Upper lobe of right lung (tissue), 1 donor: ENCODE measurements at regions not wholly inside any gene's neighbourhood (a gene's known extent, or its start where the extent isn't known, plus 50 kb on each side); places are given as distances from the start of the nearest gene placed in this dataset.

Source experiments
- ATAC-seq: fragments of 200-7000 bp; cut with Tn5 transposase; one replicate; pipeline ENCODE4 v1.9.1; 2020; ENCODE audit warnings: mild to moderate bottlenecking, moderate library complexity
- DNase-seq: peaks from one replicate; pipeline ENCODE4 v3.0.0-alpha.2; 2020
- H3K27ac ChIP-seq: fragments of 200-600 bp; one replicate; pipeline ENCODE4 v1.8.0; 2022
- H3K27me3 ChIP-seq: fragments of 200-600 bp; one replicate; pipeline ENCODE4 v1.8.0; 2022; ENCODE audit warnings: mild to moderate bottlenecking
- H3K36me3 ChIP-seq: fragments of 200-600 bp; one replicate; pipeline ENCODE4 v1.8.0; 2022
- H3K4me1 ChIP-seq: fragments of 200-600 bp; one replicate; pipeline ENCODE4 v1.8.0; 2022
- H3K4me3 ChIP-seq: fragments of 200-600 bp; one replicate; pipeline ENCODE4 v1.8.0; 2022; ENCODE audit warnings: mild to moderate bottlenecking
- H3K9me3 ChIP-seq: fragments of 200-600 bp; one replicate; pipeline ENCODE4 v1.8.0; 2022
- CTCF ChIP-seq: fragments of 200-600 bp; IDR thresholded peaks from one replicate; pipeline ENCODE4 v1.8.0; 2022; ENCODE audit warnings: antibody characterized with exemption
- intact Hi-C: fragments of 100-400 bp; cut with DNase I; formaldehyde crosslinking; loops from one replicate; pipeline ENCODE4 v1.11.0; 2022
- donor health status: DM: no; HTN: yes; CAD: no; lungs with severe emphysema.

GRCh38 chr15:81851757-81852156 is 194.1 kb downstream of the MEX3B start:
- intact Hi-C loops = no loop called here
- Histone ChIP-seq H3K27ac (no peak overlapping the region), H3K27me3 (no peaks in the 10 kb centered on the region), H3K36me3 (no peaks in the 10 kb centered on the region), H3K4me1 (no peaks in the 10 kb centered on the region), H3K9me3 (no peaks in the 10 kb centered on the region), H3K4me3 (no peak overlapping the region)
- no peak for DNase-seq
- TF ChIP-seq CTCF = no peak
- no peak for ATAC-seq

- no peaks in the 10 kb centered on the region for H3K4me1 ChIP-seq
- intact Hi-C loops = no loop called here
- TF ChIP-seq CTCF = no peak
- no peaks in the 10 kb centered on the region for H3K36me3 ChIP-seq
- H3K27ac ChIP-seq = no peak overlapping the region
- no peak overlapping the region for H3K4me3 ChIP-seq
- H3K9me3 ChIP-seq = no peaks in the 10 kb centered on the region
- DNase-seq (no peak), ATAC-seq (no peak)
- H3K27me3 ChIP-seq = no peaks in the 10 kb centered on the region
Measured at GRCh38 chr15:81851325-81851724, 194.5 kb downstream of the MEX3B start.

- DNase-seq = no peak
- intact Hi-C loops = no loop called here
Measured at GRCh38 chr15:81849289-81849688, 196.5 kb downstream of the MEX3B start.

GRCh38 chr15:81848701-81849100 is 197.1 kb downstream of the MEX3B start:
- no peak overlapping the region for H3K27ac ChIP-seq
- intact Hi-C loops = no loop called here
- no peak overlapping the region for H3K4me3 ChIP-seq
- no peaks in the 10 kb centered on the region for H3K4me1 ChIP-seq
- TF ChIP-seq CTCF = no peak
- no peak for ATAC-seq
- no peak for DNase-seq
- no peaks in the 10 kb centered on the region for H3K27me3 ChIP-seq
- H3K36me3 ChIP-seq = no peaks in the 10 kb centered on the region
- H3K9me3 ChIP-seq = no peaks in the 10 kb centered on the region

More at GRCh38 chr15:81849289-81849688, 196.5 kb downstream of the MEX3B start:
- H3K9me3 ChIP-seq = no peaks in the 10 kb centered on the region
- H3K27me3 ChIP-seq = no peaks in the 10 kb centered on the region
- no peaks in the 10 kb centered on the region for H3K36me3 ChIP-seq
- H3K4me3 ChIP-seq = no peak overlapping the region
- no peak for TF ChIP-seq CTCF
- no peak overlapping the region for H3K27ac ChIP-seq
- ATAC-seq = no peak
- no peaks in the 10 kb centered on the region for H3K4me1 ChIP-seq

GRCh38 chr15:81843757-81844407 is 201.9 kb downstream of the MEX3B start:
- Histone ChIP-seq H3K4me3 (no peak overlapping the region), H3K36me3 (no peaks in the 10 kb centered on the region)
- no peak for ATAC-seq

More at GRCh38 chr15:81843757-81844407, 201.9 kb downstream of the MEX3B start:
- intact Hi-C loops = no loop called here
- H3K4me1 ChIP-seq = no peaks in the 10 kb centered on the region
- H3K27ac ChIP-seq = no peak overlapping the region
- TF ChIP-seq CTCF = no peak
- H3K27me3 ChIP-seq = no peaks in the 10 kb centered on the region
- no peak for DNase-seq
- no peaks in the 10 kb centered on the region for H3K9me3 ChIP-seq
